GM23338 (cell line): ENCODE measurements at regions not wholly inside any gene's neighbourhood (a gene's known extent, or its start where the extent isn't known, plus 50 kb on each side); places are given as distances from the start of the nearest gene placed in this dataset.

Experiments used
- ATAC-seq: fragments of 200-7000 bp; cut with Tn5 transposase; 3 replicates; pipeline ENCODE4 v1.9.1; 2020
- DNase-seq: peaks from one replicate; pipeline ENCODE4 v3.0.0-alpha.2; 2015; ENCODE audit warnings: low spot score
- H2AFZ ChIP-seq: fragments of 200-600 bp; sonication (generic); 2 replicates; pipeline ENCODE4 v1.8.0; 2016; ENCODE audit warnings: antibody characterized with exemption, mild to moderate bottlenecking, moderate library complexity
- H3F3A ChIP-seq: fragments of 200-600 bp; sonication (generic); replicated peaks from 2 replicates; pipeline ENCODE4 v1.8.0; 2017; ENCODE audit warnings: antibody characterized with exemption, mixed run types, low read depth
- H3K27ac ChIP-seq: fragments of 200-600 bp; sonication (generic); 2 replicates; pipeline ENCODE4 v1.6.1; 2016; ENCODE audit warnings: low read depth
- H3K27me3 ChIP-seq: fragments of 200-600 bp; sonication (generic); 2 replicates; pipeline ENCODE4 v1.8.0; 2016; ENCODE audit warnings: mild to moderate bottlenecking, mixed run types, moderate library complexity; ENCODE audit not compliant: insufficient read depth
- H3K36me3 ChIP-seq: fragments of 200-600 bp; sonication (generic); 2 replicates; pipeline ENCODE4 v1.8.0; 2016; ENCODE audit warnings: mild to moderate bottlenecking; ENCODE audit not compliant: insufficient read depth
- H3K4me1 ChIP-seq: fragments of 200-600 bp; sonication (generic); 2 replicates; pipeline ENCODE4 v1.8.0; 2016; ENCODE audit warnings: mild to moderate bottlenecking, moderate library complexity; ENCODE audit not compliant: insufficient read depth
- H3K4me2 ChIP-seq: fragments of 200-600 bp; sonication (generic); 2 replicates; pipeline ENCODE4 v1.7.1; 2017; ENCODE audit warnings: mixed run types
- H3K4me3 ChIP-seq: fragments of 200-600 bp; sonication (generic); 2 replicates; pipeline ENCODE4 v1.6.1; 2016; ENCODE audit warnings: mixed run types
- H3K79me2 ChIP-seq: fragments of 200-600 bp; sonication (generic); replicated peaks from 2 replicates; pipeline ENCODE4 v1.8.0; 2017; ENCODE audit warnings: mild to moderate bottlenecking; ENCODE audit not compliant: insufficient read depth
- H3K9me2 ChIP-seq: fragments of 200-600 bp; sonication (generic); 2 replicates; pipeline ENCODE4 v1.8.0; 2017; ENCODE audit not compliant: insufficient read depth
- H4K20me1 ChIP-seq: fragments of 200-600 bp; sonication (generic); replicated peaks from 2 replicates; pipeline ENCODE4 v1.8.0; 2017; ENCODE audit warnings: mild to moderate bottlenecking; ENCODE audit not compliant: insufficient read depth
- H3K27ac Mint-ChIP-seq: 2 replicates; pipeline ENCODE4 v1.8.0; 2020; ENCODE audit warnings: inconsistent platforms, mild to moderate bottlenecking, moderate library complexity, mixed read lengths
- H3K27me3 Mint-ChIP-seq: 3 replicates; pipeline ENCODE4 v1.8.0; 2022; ENCODE audit warnings: low read depth, mild to moderate bottlenecking, moderate library complexity, mixed read lengths, inconsistent platforms; ENCODE audit not compliant: insufficient read depth, poor library complexity
- H3K36me3 Mint-ChIP-seq: 3 replicates; pipeline ENCODE4 v1.8.0; 2021; ENCODE audit warnings: low read depth, mild to moderate bottlenecking, inconsistent platforms, moderate library complexity, mixed read lengths
- H3K4me1 Mint-ChIP-seq: 3 replicates; pipeline ENCODE4 v1.8.0; 2020; ENCODE audit warnings: mild to moderate bottlenecking, inconsistent platforms, mixed read lengths
- H3K4me3 Mint-ChIP-seq: 3 replicates; pipeline ENCODE4 v1.8.0; 2021; ENCODE audit warnings: moderate library complexity, mild to moderate bottlenecking, inconsistent platforms, mixed read lengths
- H3K9me3 Mint-ChIP-seq: 3 replicates; pipeline ENCODE4 v1.8.0; 2020; ENCODE audit warnings: moderate library complexity, mild to moderate bottlenecking, inconsistent platforms, mixed read lengths
- CREB1 ChIP-seq: fragments of 250-450 bp; sonication (Bioruptor Pico); IDR thresholded peaks from 2 replicates; pipeline ENCODE4 v1.5.0; 2020; ENCODE audit warnings: low read depth, mild to moderate bottlenecking, moderate library complexity
- EZH2 ChIP-seq: fragments of 200-600 bp; sonication (generic); IDR thresholded peaks from one replicate; pipeline ENCODE4 v1.8.0; 2017; ENCODE audit warnings: antibody characterized with exemption, mild to moderate bottlenecking, low read depth; ENCODE audit not compliant: unreplicated experiment
- EZH2phosphoT487 ChIP-seq: fragments of 200-600 bp; sonication (generic); IDR thresholded peaks from one replicate; pipeline ENCODE4 v1.8.1; 2018; ENCODE audit warnings: antibody characterized with exemption; ENCODE audit not compliant: unreplicated experiment
- JUNB ChIP-seq: IDR thresholded peaks from one replicate; pipeline ENCODE4 v1.6.1; 2016; ENCODE audit warnings: antibody characterized with exemption; ENCODE audit not compliant: unreplicated experiment
- POLR2AphosphoS5 ChIP-seq: IDR thresholded peaks from 2 replicates; pipeline ENCODE4 v1.6.1; 2016; ENCODE audit warnings: antibody characterized with exemption, low read depth
- REST ChIP-seq: IDR thresholded peaks from one replicate; pipeline ENCODE4 v1.6.1; 2018; ENCODE audit warnings: antibody characterized with exemption; ENCODE audit not compliant: unreplicated experiment
- STAT1 ChIP-seq: IDR thresholded peaks from one replicate; pipeline ENCODE4 v1.6.1; 2016; ENCODE audit warnings: antibody characterized with exemption; ENCODE audit not compliant: unreplicated experiment
- ZNF331 ChIP-seq: fragments of 250-450 bp; sonication (Bioruptor Pico); IDR thresholded peaks from 2 replicates; pipeline ENCODE4 v1.5.0; 2020; ENCODE audit warnings: low read depth, mild to moderate bottlenecking, moderate library complexity
- TF ChIP-seq, protein P1 (sequence below): IDR thresholded peaks from 2 replicates; pipeline ENCODE4 v1.6.1; 2016; ENCODE audit warnings: antibody characterized with exemption
- TF ChIP-seq, protein P2 (sequence below), 2 experiments: fragments of 200-600 bp in 1 of 2; sonication (generic) in 1 of 2; conservative IDR thresholded peaks; 2 replicates each; pipeline versions ENCODE4 v1.5.1 to v1.6.1; 2016 to 2017; ENCODE audit warnings: antibody characterized with exemption in 2 of 2, low read depth in 2 of 2, mild to moderate bottlenecking in 2 of 2, moderate library complexity in 1 of 2

GRCh38 chr5:35285435-35285834 lies 55.1 kb upstream of the PRLR start:
- no peak overlapping the region for H3K4me3 Mint-ChIP-seq
- no peak overlapping the region for H3K27ac Mint-ChIP-seq
- H3K4me1 Mint-ChIP-seq, result no peaks in the 10 kb centered on the region
- H3K4me2 ChIP-seq, result no peak overlapping the region
- no peaks in the 10 kb centered on the region for H3F3A ChIP-seq
- no peaks in the 10 kb centered on the region for H3K4me1 ChIP-seq
- DNase-seq, result no peak
- no peak overlapping the region for H3K27ac ChIP-seq
- H3K27me3 Mint-ChIP-seq, result peaks cover 2% of the 10 kb centered on the region
- no peak overlapping the region for H3K4me3 ChIP-seq
- ATAC-seq, result no peak
- no peak for TF ChIP-seq EZH2phosphoT487
- TF ChIP-seq, protein P1, sequence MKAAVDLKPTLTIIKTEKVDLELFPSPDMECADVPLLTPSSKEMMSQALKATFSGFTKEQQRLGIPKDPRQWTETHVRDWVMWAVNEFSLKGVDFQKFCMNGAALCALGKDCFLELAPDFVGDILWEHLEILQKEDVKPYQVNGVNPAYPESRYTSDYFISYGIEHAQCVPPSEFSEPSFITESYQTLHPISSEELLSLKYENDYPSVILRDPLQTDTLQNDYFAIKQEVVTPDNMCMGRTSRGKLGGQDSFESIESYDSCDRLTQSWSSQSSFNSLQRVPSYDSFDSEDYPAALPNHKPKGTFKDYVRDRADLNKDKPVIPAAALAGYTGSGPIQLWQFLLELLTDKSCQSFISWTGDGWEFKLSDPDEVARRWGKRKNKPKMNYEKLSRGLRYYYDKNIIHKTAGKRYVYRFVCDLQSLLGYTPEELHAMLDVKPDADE, result no peak
- TF ChIP-seq JUNB, result no peak
- no peaks in the 10 kb centered on the region for H3K79me2 ChIP-seq
- H3K36me3 ChIP-seq, result peaks cover 5% of the 10 kb centered on the region; the same call in 1 of the 2 replicates
- H3K9me2 ChIP-seq, result peaks cover 6% of the 10 kb centered on the region; the same call in 1 of the 2 replicates
- H3K36me3 Mint-ChIP-seq, result peaks cover 9% of the 10 kb centered on the region; the same call in 2 of the 3 replicates
- no peak overlapping the region for H2AFZ ChIP-seq
- peaks cover 45% of the 10 kb centered on the region for H3K9me3 Mint-ChIP-seq
- no peaks in the 10 kb centered on the region for H4K20me1 ChIP-seq
- no peaks in the 10 kb centered on the region for H3K27me3 ChIP-seq

GRCh38 chr5:35285011-35285410 lies 54.7 kb upstream of the PRLR start:
- H2AFZ ChIP-seq, result no peak overlapping the region
- Mint-ChIP-seq H3K36me3 (peaks cover 9% of the 10 kb centered on the region; the same call in 2 of the 3 replicates), H3K9me3 (peaks cover 45% of the 10 kb centered on the region), H3K4me1 (no peaks in the 10 kb centered on the region), H3K27me3 (peaks cover 2% of the 10 kb centered on the region), H3K4me3 (no peak overlapping the region), H3K27ac (no peak overlapping the region)
- no peak for ATAC-seq
- H3K4me3 ChIP-seq, result no peak overlapping the region
- no peaks in the 10 kb centered on the region for H4K20me1 ChIP-seq
- no peaks in the 10 kb centered on the region for H3F3A ChIP-seq
- H3K27me3 ChIP-seq, result no peaks in the 10 kb centered on the region
- no peaks in the 10 kb centered on the region for H3K4me1 ChIP-seq
- H3K36me3 ChIP-seq, result peaks cover 5% of the 10 kb centered on the region; the same call in 1 of the 2 replicates
- H3K9me2 ChIP-seq, result peaks cover 6% of the 10 kb centered on the region; the same call in 1 of the 2 replicates
- H3K79me2 ChIP-seq, result no peaks in the 10 kb centered on the region
- DNase-seq, result no peak
- H3K27ac ChIP-seq, result no peak overlapping the region
- H3K4me2 ChIP-seq, result no peak overlapping the region
- TF ChIP-seq POLR2AphosphoS5, result no peak
- TF ChIP-seq, protein P2, sequence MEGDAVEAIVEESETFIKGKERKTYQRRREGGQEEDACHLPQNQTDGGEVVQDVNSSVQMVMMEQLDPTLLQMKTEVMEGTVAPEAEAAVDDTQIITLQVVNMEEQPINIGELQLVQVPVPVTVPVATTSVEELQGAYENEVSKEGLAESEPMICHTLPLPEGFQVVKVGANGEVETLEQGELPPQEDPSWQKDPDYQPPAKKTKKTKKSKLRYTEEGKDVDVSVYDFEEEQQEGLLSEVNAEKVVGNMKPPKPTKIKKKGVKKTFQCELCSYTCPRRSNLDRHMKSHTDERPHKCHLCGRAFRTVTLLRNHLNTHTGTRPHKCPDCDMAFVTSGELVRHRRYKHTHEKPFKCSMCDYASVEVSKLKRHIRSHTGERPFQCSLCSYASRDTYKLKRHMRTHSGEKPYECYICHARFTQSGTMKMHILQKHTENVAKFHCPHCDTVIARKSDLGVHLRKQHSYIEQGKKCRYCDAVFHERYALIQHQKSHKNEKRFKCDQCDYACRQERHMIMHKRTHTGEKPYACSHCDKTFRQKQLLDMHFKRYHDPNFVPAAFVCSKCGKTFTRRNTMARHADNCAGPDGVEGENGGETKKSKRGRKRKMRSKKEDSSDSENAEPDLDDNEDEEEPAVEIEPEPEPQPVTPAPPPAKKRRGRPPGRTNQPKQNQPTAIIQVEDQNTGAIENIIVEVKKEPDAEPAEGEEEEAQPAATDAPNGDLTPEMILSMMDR (conservative IDR thresholded peaks at IDR 0.05; ENCODE audit: low read depth in 2 of 2), result no peak
- TF ChIP-seq, protein P1, result no peak
- TF ChIP-seq EZH2, result no peak
- TF ChIP-seq STAT1, result no peak
- TF ChIP-seq CREB1 (CRISPR knock-in tag), result no peak
- no peak for TF ChIP-seq JUNB
- no peak for TF ChIP-seq REST
- no peak for TF ChIP-seq ZNF331
- TF ChIP-seq EZH2phosphoT487, result no peak
